RKO (cell line): ENCODE measurements at regions not wholly inside any gene's neighbourhood (a gene's known extent, or its start where the extent isn't known, plus 50 kb on each side); places are given as distances from the start of the nearest gene placed in this dataset.

ENCODE experiments used
- DNase-seq: peaks from one replicate; pipeline ENCODE4 v3.0.0-alpha.2; 2016; ENCODE audit warnings: low spot score

GRCh38 chr15:35320158-35320780 is 225.7 kb downstream of the DPH6 start:
- DNase-seq: no peak

- no peak for DNase-seq
These were observed 226.6 kb downstream of the DPH6 start for GRCh38 chr15:35319354-35319753.

- DNase-seq: no peak
These were observed 228.7 kb downstream of the DPH6 start for GRCh38 chr15:35317217-35317616.

GRCh38 chr15:35312344-35312743 is 227.2 kb upstream of the NANOGP8 start:
- DNase-seq: no peak

GRCh38 chr15:35311615-35312014 is 226.5 kb upstream of the NANOGP8 start:
- no peak for DNase-seq

GRCh38 chr15:35309886-35310285 is 224.8 kb upstream of the NANOGP8 start:
- no peak for DNase-seq

- DNase-seq: no peak
These were observed 223.7 kb upstream of the NANOGP8 start for GRCh38 chr15:35308802-35309201.

GRCh38 chr15:35307676-35308075 is 222.6 kb upstream of the NANOGP8 start:
- no peak for DNase-seq

- DNase-seq: no peak
These were observed 221.9 kb upstream of the NANOGP8 start for GRCh38 chr15:35307026-35307425.

GRCh38 chr15:35306361-35306981 is 221.4 kb upstream of the NANOGP8 start:
- peak; percentile 52 for DNase-seq

GRCh38 chr15:35305946-35306345 is 220.9 kb upstream of the NANOGP8 start:
- peak; percentile 55 for DNase-seq

GRCh38 chr15:35305031-35305550 is 220.0 kb upstream of the NANOGP8 start:
- no peak for DNase-seq

GRCh38 chr15:35304389-35304788 is 219.3 kb upstream of the NANOGP8 start:
- DNase-seq: no peak

- no peak for DNase-seq
These were observed 217.2 kb upstream of the NANOGP8 start for GRCh38 chr15:35302334-35302733.

- DNase-seq: no peak
These were observed 216.0 kb upstream of the NANOGP8 start for GRCh38 chr15:35301088-35301487.

GRCh38 chr15:35299059-35299735 is 214.1 kb upstream of the NANOGP8 start:
- no peak for DNase-seq

- no peak for DNase-seq
These were observed 213.4 kb upstream of the NANOGP8 start for GRCh38 chr15:35298509-35298908.

- DNase-seq: peak; percentile 92
These were observed 208.4 kb upstream of the NANOGP8 start for GRCh38 chr15:35293353-35294130.

- DNase-seq: no peak
These were observed 205.2 kb upstream of the NANOGP8 start for GRCh38 chr15:35290301-35290721.

- peak; percentile 78 for DNase-seq
These were observed 204.0 kb upstream of the NANOGP8 start for GRCh38 chr15:35289024-35289617.

- no peak for DNase-seq
These were observed 203.5 kb upstream of the NANOGP8 start for GRCh38 chr15:35288580-35288979.

GRCh38 chr15:35286721-35287120 is 201.6 kb upstream of the NANOGP8 start:
- no peak for DNase-seq
